NCI-H82 treated with DMSO at 0.1 percent for 48 hours (cell line): ENCODE measurements at regions not wholly inside any gene's neighbourhood (a gene's known extent, or its start where the extent isn't known, plus 50 kb on each side); places are given as distances from the start of the nearest gene placed in this dataset.

ENCODE experiments used
- DNase-seq: peaks from one replicate; lab custom pipeline; 2025; ENCODE audit not compliant: unreplicated experiment; lab: John Stamatoyannopoulos, UW

- no peak for DNase-seq
Measured at GRCh38 chr5:87885758-87886157, 382.9 kb downstream of the TMEM161B start.

- DNase-seq = no peak
Measured at GRCh38 chr5:87877495-87877894, 391.1 kb downstream of the TMEM161B start.

GRCh38 chr5:87877023-87877422 is 391.6 kb downstream of the TMEM161B start:
- no peak for DNase-seq

GRCh38 chr5:87876616-87877015 is 392.0 kb downstream of the TMEM161B start:
- DNase-seq = no peak

GRCh38 chr5:87872986-87873385 is 395.7 kb downstream of the TMEM161B start:
- DNase-seq = peak; percentile 86

GRCh38 chr5:87868792-87869191 is 399.9 kb downstream of the TMEM161B start:
- no peak for DNase-seq

- DNase-seq = no peak
Measured at GRCh38 chr5:87867281-87867680, 401.4 kb downstream of the TMEM161B start.

GRCh38 chr5:87853541-87853940 is 415.1 kb downstream of the TMEM161B start:
- DNase-seq = no peak

- DNase-seq = no peak
Measured at GRCh38 chr5:87851603-87852002, 417.0 kb downstream of the TMEM161B start.

GRCh38 chr5:87850843-87851242 is 417.8 kb downstream of the TMEM161B start:
- no peak for DNase-seq

GRCh38 chr5:87845734-87846133 is 422.9 kb downstream of the TMEM161B start:
- DNase-seq = no peak

- no peak for DNase-seq
Measured at GRCh38 chr5:87844866-87845265, 423.8 kb downstream of the TMEM161B start.

- no peak for DNase-seq
Measured at GRCh38 chr5:87844449-87844848, 424.2 kb downstream of the TMEM161B start.

- DNase-seq = no peak
Measured at GRCh38 chr5:87836696-87837095, 424.0 kb upstream of the CCNH start.

- no peak for DNase-seq
Measured at GRCh38 chr5:87831499-87831898, 418.8 kb upstream of the CCNH start.

- no peak for DNase-seq
Measured at GRCh38 chr5:87829217-87829551, 416.5 kb upstream of the CCNH start.

GRCh38 chr5:87828545-87829216 is 416.0 kb upstream of the CCNH start:
- DNase-seq = no peak

- DNase-seq = no peak
Measured at GRCh38 chr5:87827539-87827938, 414.8 kb upstream of the CCNH start.

GRCh38 chr5:87826507-87826906 is 413.8 kb upstream of the CCNH start:
- DNase-seq = no peak

GRCh38 chr5:87825583-87825982 is 412.9 kb upstream of the CCNH start:
- no peak for DNase-seq

- no peak for DNase-seq
Measured at GRCh38 chr5:87807783-87808182, 395.1 kb upstream of the CCNH start.

- no peak for DNase-seq
Measured at GRCh38 chr5:87803352-87803751, 390.6 kb upstream of the CCNH start.

- DNase-seq = no peak
Measured at GRCh38 chr5:87791869-87792268, 379.1 kb upstream of the CCNH start.

- DNase-seq = no peak
Measured at GRCh38 chr5:87788416-87788815, 375.7 kb upstream of the CCNH start.
